Testis (tissue), 2 donors: ENCODE measurements at regions not wholly inside any gene's neighbourhood (a gene's known extent, or its start where the extent isn't known, plus 50 kb on each side); places are given as distances from the start of the nearest gene placed in this dataset.

Source experiments
- POLR2A ChIP-seq: fragments of 450-650 bp; IDR thresholded peaks from one replicate; pipeline ENCODE4 v1.6.1; 2017; ENCODE audit warnings: antibody characterized with exemption, mild to moderate bottlenecking, moderate library complexity
- TF ChIP-seq, protein P1 (sequence below), 3 experiments: fragments of 450-650 bp in 2 of 3; fragments of 200-600 bp in 1 of 3; sonication (generic) in 1 of 3; IDR thresholded peaks; one replicate each; pipeline ENCODE4 v1.5.1; 2016 to 2019; ENCODE audit warnings: antibody characterized with exemption in 3 of 3, mild to moderate bottlenecking in 2 of 3, moderate library complexity in 1 of 3

DNA sequence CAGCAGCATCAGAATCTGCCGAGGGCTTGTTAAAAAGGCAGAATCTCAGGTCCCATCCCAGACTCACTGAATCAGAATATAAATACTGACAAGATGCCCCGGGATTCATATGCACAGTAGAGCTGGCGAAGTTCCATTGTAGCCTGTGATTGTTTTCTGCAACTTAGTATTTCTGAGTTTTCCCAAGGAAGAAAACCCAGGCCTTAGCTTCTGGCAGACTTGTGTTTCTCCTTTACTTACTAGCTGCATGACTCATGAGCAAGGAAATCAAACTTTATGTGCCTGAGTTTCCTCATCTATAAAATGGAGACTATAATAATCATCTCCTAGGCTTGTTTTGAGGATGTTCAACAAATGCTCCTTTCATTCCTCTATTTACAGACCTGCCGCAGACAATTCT, 278.5 kb upstream of the PLEKHG7 start:
- TF ChIP-seq, protein P1, sequence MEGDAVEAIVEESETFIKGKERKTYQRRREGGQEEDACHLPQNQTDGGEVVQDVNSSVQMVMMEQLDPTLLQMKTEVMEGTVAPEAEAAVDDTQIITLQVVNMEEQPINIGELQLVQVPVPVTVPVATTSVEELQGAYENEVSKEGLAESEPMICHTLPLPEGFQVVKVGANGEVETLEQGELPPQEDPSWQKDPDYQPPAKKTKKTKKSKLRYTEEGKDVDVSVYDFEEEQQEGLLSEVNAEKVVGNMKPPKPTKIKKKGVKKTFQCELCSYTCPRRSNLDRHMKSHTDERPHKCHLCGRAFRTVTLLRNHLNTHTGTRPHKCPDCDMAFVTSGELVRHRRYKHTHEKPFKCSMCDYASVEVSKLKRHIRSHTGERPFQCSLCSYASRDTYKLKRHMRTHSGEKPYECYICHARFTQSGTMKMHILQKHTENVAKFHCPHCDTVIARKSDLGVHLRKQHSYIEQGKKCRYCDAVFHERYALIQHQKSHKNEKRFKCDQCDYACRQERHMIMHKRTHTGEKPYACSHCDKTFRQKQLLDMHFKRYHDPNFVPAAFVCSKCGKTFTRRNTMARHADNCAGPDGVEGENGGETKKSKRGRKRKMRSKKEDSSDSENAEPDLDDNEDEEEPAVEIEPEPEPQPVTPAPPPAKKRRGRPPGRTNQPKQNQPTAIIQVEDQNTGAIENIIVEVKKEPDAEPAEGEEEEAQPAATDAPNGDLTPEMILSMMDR (IDR thresholded peaks at IDR 0.05), result no peak
- no peak for TF ChIP-seq POLR2A
